ENCODE measurements at regions not wholly inside any gene's neighbourhood (a gene's known extent, or its start where the extent isn't known, plus 50 kb on each side); places are given as distances from the start of the nearest gene placed in this dataset.

DNA sequence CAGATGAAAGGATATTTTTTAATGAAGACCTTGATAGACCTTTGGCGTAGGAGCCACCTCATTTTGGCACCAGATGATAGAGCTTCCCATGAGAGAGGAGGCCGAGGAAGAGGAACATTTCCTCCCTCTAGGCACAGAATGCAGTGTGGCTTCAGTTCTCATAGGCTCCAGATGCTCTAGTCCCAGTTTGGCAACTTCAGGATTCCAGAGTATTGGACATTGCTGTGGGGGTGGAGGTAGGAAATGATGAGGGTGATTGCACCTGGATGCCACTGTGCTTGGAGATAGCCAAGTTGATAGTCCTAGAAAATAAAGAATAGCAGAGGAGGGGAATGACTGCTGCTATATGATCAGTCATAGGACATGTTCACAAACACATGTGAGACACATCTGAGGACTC lies 58.3 kb upstream of the KY start:
- intact Hi-C loops (cut with DNase I) = no loop called here
- H3K9me3 ChIP-seq = no peaks in the 10 kb centered on the region
- no peaks in the 10 kb centered on the region for H3K36me3 ChIP-seq
- no peak overlapping the region for H3K4me3 ChIP-seq
- DNase-seq = no peak
- peak overlapping the region in 2 of 4 donors; percentile 49 to 76 for H3K27ac ChIP-seq
- no peak for TF ChIP-seq EP300 (IDR thresholded peaks at IDR 0.05)
- TF ChIP-seq, protein P1, sequence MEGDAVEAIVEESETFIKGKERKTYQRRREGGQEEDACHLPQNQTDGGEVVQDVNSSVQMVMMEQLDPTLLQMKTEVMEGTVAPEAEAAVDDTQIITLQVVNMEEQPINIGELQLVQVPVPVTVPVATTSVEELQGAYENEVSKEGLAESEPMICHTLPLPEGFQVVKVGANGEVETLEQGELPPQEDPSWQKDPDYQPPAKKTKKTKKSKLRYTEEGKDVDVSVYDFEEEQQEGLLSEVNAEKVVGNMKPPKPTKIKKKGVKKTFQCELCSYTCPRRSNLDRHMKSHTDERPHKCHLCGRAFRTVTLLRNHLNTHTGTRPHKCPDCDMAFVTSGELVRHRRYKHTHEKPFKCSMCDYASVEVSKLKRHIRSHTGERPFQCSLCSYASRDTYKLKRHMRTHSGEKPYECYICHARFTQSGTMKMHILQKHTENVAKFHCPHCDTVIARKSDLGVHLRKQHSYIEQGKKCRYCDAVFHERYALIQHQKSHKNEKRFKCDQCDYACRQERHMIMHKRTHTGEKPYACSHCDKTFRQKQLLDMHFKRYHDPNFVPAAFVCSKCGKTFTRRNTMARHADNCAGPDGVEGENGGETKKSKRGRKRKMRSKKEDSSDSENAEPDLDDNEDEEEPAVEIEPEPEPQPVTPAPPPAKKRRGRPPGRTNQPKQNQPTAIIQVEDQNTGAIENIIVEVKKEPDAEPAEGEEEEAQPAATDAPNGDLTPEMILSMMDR (IDR thresholded peaks at IDR 0.05) = no peak
- TF ChIP-seq POLR2AphosphoS5 (IDR thresholded peaks at IDR 0.05) = no peak
- no peak for TF ChIP-seq POLR2A (IDR thresholded peaks at IDR 0.05)
- 80 to 88% methylated on average over 2 of the region's 2 CpGs for WGBS, 2 donors
- H3K4me1 ChIP-seq = peaks cover 0 to 29% (median 19%) of the 10 kb centered on the region in 4 donors
- H3K27me3 ChIP-seq = no peaks in the 10 kb centered on the region

DNA sequence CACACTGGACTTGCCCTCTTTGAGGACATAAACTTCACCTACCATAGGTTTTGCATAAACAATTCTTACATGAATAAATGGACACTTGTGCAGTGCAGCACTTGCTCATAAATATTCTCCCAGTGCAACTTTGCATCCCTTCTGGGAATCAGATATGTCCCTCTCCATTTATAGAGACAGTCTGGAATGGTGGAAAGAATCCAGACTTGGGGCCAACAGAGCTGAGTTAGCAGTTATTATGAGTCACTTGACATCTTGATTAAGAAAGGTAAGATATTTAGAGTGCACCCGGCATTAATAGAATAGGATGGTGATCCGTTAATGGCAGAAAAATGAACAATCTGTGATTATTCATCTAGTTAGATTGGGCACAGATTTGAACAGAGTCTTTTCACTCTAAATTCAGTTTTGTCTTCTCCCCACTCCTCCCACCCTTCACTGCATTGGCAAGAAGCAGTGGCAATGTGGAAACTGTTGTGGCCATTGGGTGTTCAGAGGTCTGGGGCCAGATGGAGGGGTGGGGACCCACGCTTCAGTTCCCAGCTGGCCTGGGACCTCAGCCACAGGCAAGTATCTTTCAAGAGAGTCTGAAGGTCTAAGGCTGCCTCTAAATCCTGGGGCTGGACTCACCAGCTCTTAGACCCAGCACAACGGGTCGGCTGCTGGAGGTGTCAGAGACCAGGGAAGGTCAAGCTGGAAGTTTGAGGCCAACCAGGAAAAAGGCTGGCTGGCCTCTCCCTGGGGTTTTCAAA lies 58.9 kb upstream of the KY start:
- H3K36me3 ChIP-seq = no peaks in the 10 kb centered on the region
- H3K27me3 ChIP-seq = no peaks in the 10 kb centered on the region
- no peaks in the 10 kb centered on the region for H3K9me3 ChIP-seq
- TF ChIP-seq, protein P1 (IDR thresholded peaks at IDR 0.05) = no peak
- TF ChIP-seq POLR2AphosphoS5 (IDR thresholded peaks at IDR 0.05) = peak in 1 of 4 donors; percentile 29
- no peak overlapping the region for H3K4me3 ChIP-seq
- intact Hi-C loops (cut with DNase I) = no loop called here
- WGBS, 2 donors = 57 to 66% methylated on average over 5 of the region's 5 CpGs
- peaks cover 0 to 29% (median 19%) of the 10 kb centered on the region in 4 donors for H3K4me1 ChIP-seq
- DNase-seq = no peak
- peak overlapping the region in 3 of 4 donors; percentile 34 to 76 (median 49) for H3K27ac ChIP-seq

DNA sequence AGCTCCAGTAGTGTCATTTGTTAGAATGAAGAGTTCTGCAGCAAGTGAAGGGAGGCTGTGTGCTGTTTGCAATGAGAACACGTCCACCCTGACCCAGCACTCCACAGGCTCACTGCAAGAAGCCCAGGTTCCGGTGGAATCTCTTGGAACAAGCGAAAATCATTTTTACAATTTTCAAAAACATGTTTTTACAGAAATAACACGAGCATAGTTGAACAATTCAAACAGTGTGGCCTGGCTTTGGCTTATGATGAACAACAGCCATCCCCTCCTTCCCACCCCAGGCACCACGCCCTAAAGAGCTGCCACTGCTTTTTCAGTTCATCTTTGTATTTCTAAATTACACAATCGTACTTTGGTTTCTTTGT lies 59.5 kb upstream of the KY start:
- no peak for DNase-seq
- Histone ChIP-seq H3K4me1 (peaks cover 0 to 29% (median 19%) of the 10 kb centered on the region in 4 donors), H3K4me3 (no peak overlapping the region), H3K27ac (peak overlapping the region in 3 of 4 donors; percentile 34 to 76 (median 49)), H3K27me3 (no peaks in the 10 kb centered on the region), H3K36me3 (no peaks in the 10 kb centered on the region), H3K9me3 (no peaks in the 10 kb centered on the region)
- TF ChIP-seq, protein P1 (IDR thresholded peaks at IDR 0.05) = no peak
- TF ChIP-seq POLR2A (IDR thresholded peaks at IDR 0.05) = no peak
- no peak for TF ChIP-seq EP300 (IDR thresholded peaks at IDR 0.05)
- no peak for TF ChIP-seq POLR2AphosphoS5 (IDR thresholded peaks at IDR 0.05)
- intact Hi-C loops (cut with DNase I) = no loop called here
- WGBS, 2 donors = 64 to 73% methylated on average over 6 of the region's 6 CpGs

DNA sequence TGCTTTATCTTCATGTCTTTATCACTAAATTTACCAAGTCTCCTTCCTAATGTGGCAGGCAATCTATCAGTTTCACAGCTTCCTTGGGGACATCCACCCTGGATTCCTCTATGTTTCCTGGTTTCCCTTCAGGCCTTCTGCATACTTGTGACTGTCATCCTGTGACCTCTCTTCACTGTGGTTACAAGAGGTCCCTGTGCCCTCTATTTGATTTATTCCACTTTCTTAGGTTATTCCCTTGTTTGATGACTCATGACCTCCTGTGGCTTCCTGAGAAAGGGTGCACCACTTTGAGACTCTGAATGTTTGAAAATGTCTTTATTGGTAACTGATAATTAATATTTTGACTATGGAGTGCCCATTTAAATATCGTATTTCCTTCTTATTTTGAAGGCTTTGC lies 60.5 kb upstream of the KY start:
- H3K4me3 ChIP-seq = no peak overlapping the region
- no peaks in the 10 kb centered on the region for H3K27me3 ChIP-seq
- peaks cover 0 to 29% (median 19%) of the 10 kb centered on the region in 4 donors for H3K4me1 ChIP-seq
- peak overlapping the region in 1 of 4 donors; percentile 76 for H3K27ac ChIP-seq
- no peaks in the 10 kb centered on the region for H3K9me3 ChIP-seq
- no peak for DNase-seq
- intact Hi-C loops (cut with DNase I) = no loop called here
- WGBS, 2 donors = 84 to 88% methylated on average over 1 of the region's 1 CpG
- no peaks in the 10 kb centered on the region for H3K36me3 ChIP-seq
- TF ChIP-seq POLR2A (IDR thresholded peaks at IDR 0.05) = no peak
- no peak for TF ChIP-seq POLR2AphosphoS5 (IDR thresholded peaks at IDR 0.05)
- no peak for TF ChIP-seq EP300 (IDR thresholded peaks at IDR 0.05)
- TF ChIP-seq, protein P1 (IDR thresholded peaks at IDR 0.05) = no peak

DNA sequence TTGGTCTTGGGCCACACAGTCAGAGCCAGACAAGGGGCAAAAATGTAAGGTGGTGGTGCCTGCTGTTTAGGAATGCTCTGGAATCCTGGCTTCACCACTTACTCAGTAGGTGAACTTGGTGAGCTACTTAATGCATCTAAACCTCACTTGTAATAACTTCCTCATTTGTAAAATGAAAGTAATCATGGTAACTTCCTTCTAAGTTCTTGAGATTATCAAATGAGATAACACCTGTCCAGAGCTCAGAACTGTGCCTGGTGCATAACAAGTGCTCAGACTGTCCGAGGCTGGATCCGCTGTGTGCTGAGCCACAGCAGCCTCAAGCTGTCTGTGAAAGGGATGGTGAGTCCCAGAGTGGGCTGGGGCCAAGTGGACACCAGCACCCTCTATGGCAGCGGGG lies 62.8 kb upstream of the KY start:
- Histone ChIP-seq H3K9me3 (no peaks in the 10 kb centered on the region), H3K27ac (no peak overlapping the region), H3K36me3 (no peaks in the 10 kb centered on the region), H3K4me3 (no peak overlapping the region), H3K4me1 (peaks cover 0 to 22% (median 19%) of the 10 kb centered on the region in 4 donors), H3K27me3 (no peaks in the 10 kb centered on the region)
- no peak for DNase-seq
- intact Hi-C loops (cut with DNase I) = no loop called here
- TF ChIP-seq POLR2AphosphoS5 (IDR thresholded peaks at IDR 0.05) = no peak
- 79 to 85% methylated on average over 3 of the region's 3 CpGs for WGBS, 2 donors

Data from sigmoid colon (tissue), 6 donors.